ENCODE measurements at regions not wholly inside any gene's neighbourhood (a gene's known extent, or its start where the extent isn't known, plus 50 kb on each side); places are given as distances from the start of the nearest gene placed in this dataset.

GRCh38 chr5:117039035-117039434, 464.4 kb upstream of the SEMA6A start:
- DNase-seq (ENCODE audit: low spot score): no peak
- TF ChIP-seq CTCF (IDR thresholded peaks at IDR 0.05; ENCODE audit: borderline replicate concordance, control extremely low read depth, extremely low read depth, insufficient read depth, missing control alignments): no peak

DNA sequence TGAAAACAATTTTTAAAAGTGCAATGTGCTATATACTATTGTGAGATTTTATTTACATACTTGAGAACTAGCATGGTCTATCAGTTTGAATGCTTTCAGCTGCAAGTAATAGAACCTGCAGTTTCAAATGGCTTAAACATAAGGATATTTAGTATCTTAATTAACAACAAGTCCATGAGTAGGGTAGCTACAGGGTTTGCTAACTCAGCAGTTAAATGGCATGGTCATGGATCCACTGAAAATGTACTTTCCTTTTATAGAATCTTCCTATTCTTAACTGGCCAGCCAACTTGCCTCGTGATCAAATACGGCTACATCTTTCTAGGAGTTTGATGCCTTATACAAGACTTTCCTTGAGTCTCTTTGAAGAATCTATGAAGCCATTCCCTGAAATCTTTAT, 452.8 kb upstream of the SEMA6A start:
- DNase-seq (ENCODE audit: low spot score): no peak
- in situ Hi-C loops (cut with MboI; ENCODE audit: low sequenced_read_pairs, unreplicated experiment): no loop called here
- no peak for TF ChIP-seq CTCF (IDR thresholded peaks at IDR 0.05; ENCODE audit: borderline replicate concordance, control extremely low read depth, extremely low read depth, insufficient read depth, missing control alignments)

More at GRCh38 chr5:117039035-117039434, 464.4 kb upstream of the SEMA6A start:
- in situ Hi-C loops (cut with MboI; ENCODE audit: low sequenced_read_pairs, unreplicated experiment): no loop called here

DNA sequence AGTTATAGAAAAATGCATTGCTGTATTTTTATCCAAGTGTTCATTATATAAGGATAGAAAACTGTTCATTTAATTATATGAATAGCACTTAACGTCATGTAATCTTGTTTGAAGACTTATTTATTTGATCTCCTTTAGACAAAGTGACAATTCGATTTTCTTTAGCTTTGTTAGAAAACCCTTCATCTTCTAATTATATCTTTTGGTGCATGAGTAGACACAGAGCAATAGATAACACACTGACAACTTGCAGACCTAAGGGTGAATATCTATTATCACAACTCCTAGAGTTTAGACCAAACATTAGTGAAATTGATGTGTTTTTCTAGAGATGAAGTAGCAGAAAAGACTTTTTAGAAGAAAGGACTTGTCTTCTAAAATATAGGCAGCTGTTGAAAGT, 446.4 kb upstream of the SEMA6A start:
- no peak for DNase-seq (ENCODE audit: low spot score)
- no peak for TF ChIP-seq CTCF (IDR thresholded peaks at IDR 0.05; ENCODE audit: borderline replicate concordance, control extremely low read depth, extremely low read depth, insufficient read depth, missing control alignments)
- in situ Hi-C loops (cut with MboI; ENCODE audit: low sequenced_read_pairs, unreplicated experiment): no loop called here

- no peak for TF ChIP-seq CTCF (IDR thresholded peaks at IDR 0.05; ENCODE audit: borderline replicate concordance, control extremely low read depth, extremely low read depth, insufficient read depth, missing control alignments)
- in situ Hi-C loops (cut with MboI; ENCODE audit: low sequenced_read_pairs, unreplicated experiment): no loop called here
- DNase-seq (ENCODE audit: low spot score): no peak
Measured at GRCh38 chr5:117013280-117013877, 438.8 kb upstream of the SEMA6A start.

DNA sequence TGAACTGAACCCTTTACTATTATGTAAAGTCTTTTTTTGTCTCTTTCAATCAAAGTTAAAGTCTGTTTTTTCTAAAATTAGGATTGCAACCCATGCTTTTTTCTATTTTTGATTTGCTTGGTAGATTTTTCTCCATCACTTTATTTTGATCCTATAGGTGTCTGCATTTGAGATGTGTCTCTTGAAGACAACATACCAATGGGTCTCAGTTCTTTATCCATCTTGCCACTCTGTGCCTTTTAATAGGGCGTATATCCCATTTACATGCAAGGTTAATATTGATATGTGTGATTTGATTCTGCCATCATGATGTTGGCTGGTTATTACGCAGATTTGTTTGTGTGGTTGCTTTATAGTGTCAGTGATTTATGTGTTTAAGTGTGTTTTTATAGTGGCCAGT, 436.0 kb upstream of the SEMA6A start:
- in situ Hi-C loops (cut with MboI; ENCODE audit: low sequenced_read_pairs, unreplicated experiment): no loop called here
- no peak for TF ChIP-seq CTCF (IDR thresholded peaks at IDR 0.05; ENCODE audit: borderline replicate concordance, control extremely low read depth, extremely low read depth, insufficient read depth, missing control alignments)
- no peak for DNase-seq (ENCODE audit: low spot score)

- DNase-seq (ENCODE audit: low spot score): no peak
- in situ Hi-C loops (cut with MboI; ENCODE audit: low sequenced_read_pairs, unreplicated experiment): no loop called here
- TF ChIP-seq CTCF (IDR thresholded peaks at IDR 0.05; ENCODE audit: borderline replicate concordance, control extremely low read depth, extremely low read depth, insufficient read depth, missing control alignments): no peak
Measured at GRCh38 chr5:116998024-116998423, 423.4 kb upstream of the SEMA6A start.
